GM12892 (cell line): ENCODE measurements at regions not wholly inside any gene's neighbourhood (a gene's known extent, or its start where the extent isn't known, plus 50 kb on each side); places are given as distances from the start of the nearest gene placed in this dataset.
"Not testable (repeated sequence)": the region's sequence is repeated elsewhere in the genome, so short reads cannot be mapped to it uniquely, and the experiment has no call there.

Source experiments
- DNase-seq: peaks from one replicate; pipeline ENCODE4 v3.0.0; 2011; ENCODE audit not compliant: insufficient read length
- FAIRE-seq: peaks from 2 replicates; lab custom pipeline; 2011; peaks lifted over from hg19 to GRCh38; lab: Jason Lieb, UNC
- POLR2A ChIP-seq: IDR thresholded peaks from 2 replicates; pipeline ENCODE4 v1.6.1; 2011; ENCODE audit warnings: low read depth, low read length, control low read depth
- POLR2AphosphoS5 ChIP-seq: IDR thresholded peaks from 2 replicates; pipeline ENCODE4 v1.6.1; 2011; ENCODE audit warnings: low read depth, low read length, control low read depth
- TAF1 ChIP-seq: IDR thresholded peaks from 2 replicates; pipeline ENCODE4 v1.6.1; 2011; ENCODE audit warnings: low read depth, mild to moderate bottlenecking, control low read depth, low read length, borderline replicate concordance

DNA sequence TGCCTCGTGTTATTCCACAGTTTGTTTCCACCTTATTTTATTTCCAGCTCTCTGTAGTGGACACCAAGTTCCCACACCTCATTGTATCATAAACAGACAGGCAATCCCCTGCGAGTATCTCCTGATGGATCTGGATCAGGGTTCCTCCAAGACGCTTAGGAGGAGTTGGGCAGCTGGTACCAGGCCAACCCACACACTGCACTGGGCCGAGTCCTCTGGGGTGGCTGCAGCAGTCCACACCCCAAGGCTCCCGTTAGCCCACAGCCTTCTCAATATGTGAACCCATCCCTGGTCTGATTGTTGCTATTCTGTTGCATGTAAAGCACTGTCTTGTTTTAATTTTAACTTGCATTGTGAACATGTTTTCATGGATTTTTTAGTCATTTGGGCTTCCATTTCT, 178.8 kb upstream of the RAB6C start:
- no peak for FAIRE-seq
- TF ChIP-seq TAF1 = no peak
- TF ChIP-seq POLR2AphosphoS5 = no peak
- DNase-seq = no peak

DNA sequence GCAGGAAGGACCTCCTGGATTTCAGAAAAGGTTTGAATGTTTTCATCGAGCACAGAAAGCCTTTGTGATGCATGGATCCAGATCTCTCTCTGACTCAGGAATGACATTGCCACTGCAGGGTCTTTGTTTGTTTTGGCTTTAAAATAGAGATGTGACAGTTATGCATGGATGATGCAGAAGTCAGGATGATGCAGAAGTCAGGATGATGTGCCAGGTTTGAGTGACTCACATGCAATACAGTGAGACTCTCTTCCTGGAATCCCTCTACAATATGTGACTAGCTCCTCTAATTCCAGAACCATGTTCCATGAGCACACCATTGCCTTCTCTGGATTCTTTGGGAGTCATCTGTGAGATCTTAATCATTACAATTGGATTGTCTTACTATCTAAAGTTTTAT, 177.9 kb upstream of the RAB6C start:
- TF ChIP-seq TAF1 (no peak), POLR2A (no peak), POLR2AphosphoS5 (no peak)
- DNase-seq (no peak), FAIRE-seq (no peak)

DNA sequence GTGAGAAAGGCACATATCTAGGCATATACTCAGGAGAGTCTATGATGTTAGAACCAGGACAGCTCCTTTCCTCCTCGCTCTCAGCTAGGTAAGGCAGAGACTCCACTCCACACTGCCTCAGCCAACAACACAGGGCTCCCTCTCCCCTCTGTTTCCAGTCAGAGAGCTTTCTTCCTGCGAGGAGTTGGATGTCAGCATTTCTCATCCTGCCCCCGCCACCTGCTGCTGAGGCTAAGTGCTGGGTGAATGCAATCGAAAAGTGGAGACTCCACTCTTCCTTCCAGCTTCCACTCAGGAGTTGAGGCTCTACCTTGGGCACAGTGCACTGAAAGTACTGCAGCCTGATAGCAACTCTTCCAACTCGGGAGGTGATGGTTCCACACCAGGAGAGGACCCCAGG, 177.2 kb upstream of the RAB6C start:
- TF ChIP-seq POLR2AphosphoS5 (no peak), POLR2A (no peak), TAF1 (no peak)
- no peak for FAIRE-seq
- no peak for DNase-seq

DNA sequence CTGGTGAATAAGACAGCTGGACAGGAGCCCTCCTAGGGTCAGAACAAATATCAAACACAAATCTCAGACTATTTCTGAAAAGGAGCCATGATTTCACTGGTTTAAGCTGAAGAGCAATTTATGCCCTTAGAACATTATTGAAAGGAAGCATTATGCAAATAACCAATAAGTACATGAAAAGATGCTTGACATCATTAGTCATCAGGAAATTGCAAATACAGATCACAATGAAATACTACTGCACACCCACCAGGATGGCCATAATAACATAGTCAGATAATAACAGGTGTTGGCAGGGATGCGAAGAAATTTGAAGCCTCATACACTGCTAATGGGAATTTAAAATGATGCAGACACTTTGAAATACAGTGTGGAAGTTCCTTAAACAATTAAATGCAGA, 176.4 kb upstream of the RAB6C start:
- FAIRE-seq = no peak
- no peak for DNase-seq

DNA sequence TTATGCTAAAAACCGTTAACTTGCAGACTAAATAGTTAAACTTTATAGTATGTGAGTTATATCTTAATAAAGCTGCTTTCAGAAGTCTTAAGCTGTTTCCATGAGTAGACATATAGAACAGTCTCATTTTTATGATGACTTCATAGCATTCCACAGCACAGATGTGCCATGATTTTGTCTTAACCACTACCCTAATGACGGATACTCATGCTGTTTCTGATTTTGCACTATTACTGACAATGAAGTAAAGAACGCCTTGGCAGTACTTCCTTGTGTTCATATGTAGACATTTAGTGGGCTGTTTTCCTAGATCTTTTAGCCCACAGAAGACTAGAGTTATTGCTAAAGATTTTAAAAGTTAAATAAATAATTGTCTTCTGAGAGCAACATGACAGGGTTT, 175.6 kb upstream of the RAB6C start:
- no peak for DNase-seq
- no peak for FAIRE-seq
- TF ChIP-seq POLR2AphosphoS5 = no peak
- no peak for TF ChIP-seq POLR2A
- no peak for TF ChIP-seq TAF1

More for the DNA sequence above, 176.4 kb upstream of the RAB6C start:
- no peak for TF ChIP-seq POLR2AphosphoS5

DNA sequence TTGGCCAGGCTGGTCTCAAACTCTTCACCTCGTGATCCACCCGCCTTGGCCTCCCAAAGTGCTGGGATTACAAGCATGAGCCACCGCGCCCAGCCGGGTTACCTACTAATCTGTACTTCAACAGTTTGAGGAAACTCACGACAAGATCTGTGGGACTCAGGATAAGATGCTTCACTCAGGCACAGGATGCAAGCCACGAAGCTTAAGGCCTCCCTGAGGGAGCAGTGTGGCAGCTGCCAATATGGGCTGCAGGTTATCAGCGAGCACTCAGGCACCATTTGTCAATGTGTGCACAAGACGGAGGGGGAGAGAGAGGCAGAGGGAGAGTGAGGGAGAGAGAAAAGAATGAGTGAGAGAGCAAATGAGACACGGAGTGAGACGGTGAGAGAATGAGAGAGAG, 173.6 kb upstream of the RAB6C start:
- no peak for TF ChIP-seq TAF1
- TF ChIP-seq POLR2AphosphoS5 = no peak
- TF ChIP-seq POLR2A = no peak
- FAIRE-seq (no peak), DNase-seq (no peak)

DNA sequence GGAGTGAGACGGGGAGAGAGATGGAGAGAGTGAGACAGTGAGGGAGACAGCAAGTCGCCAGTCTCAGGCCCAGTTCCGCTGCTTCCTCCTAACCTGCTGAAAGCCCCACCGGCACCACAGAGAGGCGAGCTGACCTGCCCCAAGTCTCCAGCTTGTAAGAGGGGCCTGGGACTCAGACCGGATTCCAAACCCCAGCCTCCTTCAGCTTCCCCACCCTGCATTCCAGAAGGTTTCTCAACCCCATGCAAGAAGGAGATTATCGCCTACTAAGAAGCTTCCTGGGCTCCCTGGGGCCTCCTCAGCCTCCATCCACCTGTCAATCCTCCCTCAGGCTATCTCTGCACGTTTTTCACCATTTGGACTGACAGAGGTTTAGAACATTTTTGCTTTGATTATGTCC, 173.1 kb upstream of the RAB6C start:
- FAIRE-seq (no peak), DNase-seq (no peak)
- no peak for TF ChIP-seq POLR2AphosphoS5
- no peak for TF ChIP-seq POLR2A
- no peak for TF ChIP-seq TAF1

DNA sequence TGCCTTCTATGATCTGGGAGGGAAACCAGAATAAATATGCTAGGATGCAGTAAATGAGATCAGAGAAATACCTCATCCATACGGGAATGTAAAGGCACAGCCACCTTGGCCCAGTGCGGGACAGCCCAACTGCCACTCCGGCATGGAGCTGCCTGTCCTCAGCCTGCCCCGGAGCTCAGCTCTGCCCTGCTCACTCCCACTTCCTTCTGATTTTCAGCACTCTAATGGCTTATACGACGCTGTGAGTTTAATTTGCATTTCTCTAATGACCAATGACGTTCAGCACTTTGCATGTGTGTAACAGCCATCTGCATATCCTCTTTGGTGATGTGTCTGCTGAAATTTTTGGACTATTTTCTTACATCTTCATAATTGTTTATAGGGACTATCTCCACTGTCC, 172.5 kb upstream of the RAB6C start:
- DNase-seq = no peak
- FAIRE-seq = no peak
- TF ChIP-seq POLR2A (no peak), POLR2AphosphoS5 (no peak), TAF1 (no peak)

DNA sequence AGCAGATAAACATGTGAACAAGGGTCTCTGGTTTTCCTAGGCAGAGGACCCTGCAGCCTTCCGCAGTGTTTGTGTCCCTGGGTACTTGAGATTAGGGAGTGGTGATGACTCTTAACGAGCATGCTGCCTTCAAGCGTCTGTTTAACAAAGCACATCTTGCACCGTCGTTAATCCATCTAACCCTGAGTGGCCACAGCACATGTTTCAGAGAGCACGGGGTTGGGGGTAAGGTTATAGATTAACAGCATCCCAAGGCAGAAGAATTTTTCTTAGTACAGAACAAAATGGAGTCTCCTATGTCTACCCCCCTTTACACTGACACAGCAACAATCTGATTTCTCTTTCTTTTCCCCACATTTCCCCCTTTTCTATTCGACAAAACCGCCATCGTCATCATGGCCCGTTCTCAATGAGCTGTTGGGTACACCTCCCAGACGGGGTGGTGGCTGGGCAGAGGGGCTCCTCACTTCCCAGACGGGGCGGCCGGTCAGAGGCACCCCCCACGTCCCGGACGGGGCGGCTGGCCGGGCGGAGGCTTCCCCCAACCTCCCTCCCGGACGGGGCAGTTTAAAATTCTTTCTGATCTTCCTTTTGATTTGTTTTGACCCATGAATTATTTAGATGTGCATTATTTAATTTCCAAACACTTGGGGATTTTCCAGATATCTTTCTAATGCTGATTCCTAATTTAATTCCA, 171.7 kb upstream of the RAB6C start:
- DNase-seq, FAIRE-seq: not testable (repeated sequence)

DNA sequence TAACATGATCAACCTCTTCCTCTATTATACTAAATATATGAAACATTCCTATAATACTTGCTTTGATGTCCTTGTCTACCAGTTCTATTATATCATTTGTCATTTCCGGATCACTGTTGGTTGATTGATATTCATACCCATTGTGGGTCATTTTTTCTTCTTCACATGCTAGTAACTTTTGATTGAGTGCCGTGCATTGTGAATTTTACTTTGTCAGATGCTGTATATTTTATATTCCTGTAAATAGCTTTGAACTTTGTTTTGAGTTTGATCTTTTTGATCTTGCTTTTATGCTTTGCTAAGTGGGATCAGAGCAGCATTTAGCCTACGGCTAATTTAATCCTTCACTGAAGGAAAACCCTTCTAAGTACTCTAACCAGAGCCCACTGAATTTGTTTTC, 168.9 kb upstream of the RAB6C start:
- DNase-seq (no peak), FAIRE-seq (no peak)
- TF ChIP-seq TAF1 (no peak), POLR2A (no peak), POLR2AphosphoS5 (no peak)

DNA sequence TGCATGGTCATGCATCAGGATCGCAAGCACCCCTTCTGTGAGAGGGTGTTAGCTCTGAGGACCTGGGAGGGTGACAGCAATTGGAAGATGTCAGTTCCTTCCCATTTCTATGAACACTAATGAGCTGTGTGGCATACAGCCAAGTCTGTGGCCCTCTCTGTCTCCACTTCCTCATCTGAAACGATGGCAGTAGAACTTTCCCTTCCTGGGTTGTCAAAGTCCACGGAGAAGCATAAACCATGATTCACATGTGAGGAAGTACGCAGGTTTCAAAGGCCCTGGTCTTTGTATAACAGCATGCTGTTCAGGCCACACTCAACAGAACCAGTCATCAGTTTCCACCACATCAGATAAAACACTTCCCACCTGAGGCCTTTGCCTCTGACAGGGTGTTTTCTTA, 167.4 kb upstream of the RAB6C start:
- FAIRE-seq = peak; percentile 61

DNA sequence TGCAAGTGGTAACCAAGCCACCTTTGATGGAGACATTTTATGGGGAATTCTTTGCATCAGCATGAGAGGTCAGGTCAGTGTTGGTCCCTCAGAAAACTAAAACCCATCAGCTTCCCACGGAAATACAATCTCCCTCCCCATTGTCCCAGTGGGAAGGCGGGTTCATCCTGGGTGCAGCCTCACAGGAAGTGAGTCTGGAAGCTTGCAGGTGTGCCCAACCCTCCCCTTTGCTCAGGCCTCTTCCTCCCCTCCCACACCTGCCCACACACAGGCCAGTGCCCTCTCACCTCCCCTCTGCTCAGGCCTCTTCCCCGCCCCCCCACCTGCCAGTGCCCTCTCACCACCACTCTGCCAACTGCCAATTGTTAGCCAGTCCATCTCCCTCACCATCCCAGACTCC, 166.8 kb upstream of the RAB6C start:
- FAIRE-seq = no peak
- no peak for DNase-seq
- TF ChIP-seq TAF1 = no peak
- TF ChIP-seq POLR2AphosphoS5 = no peak
- TF ChIP-seq POLR2A = no peak

More for the DNA sequence above, 167.4 kb upstream of the RAB6C start:
- no peak for DNase-seq
- TF ChIP-seq TAF1 (no peak), POLR2A (no peak), POLR2AphosphoS5 (no peak)

DNA sequence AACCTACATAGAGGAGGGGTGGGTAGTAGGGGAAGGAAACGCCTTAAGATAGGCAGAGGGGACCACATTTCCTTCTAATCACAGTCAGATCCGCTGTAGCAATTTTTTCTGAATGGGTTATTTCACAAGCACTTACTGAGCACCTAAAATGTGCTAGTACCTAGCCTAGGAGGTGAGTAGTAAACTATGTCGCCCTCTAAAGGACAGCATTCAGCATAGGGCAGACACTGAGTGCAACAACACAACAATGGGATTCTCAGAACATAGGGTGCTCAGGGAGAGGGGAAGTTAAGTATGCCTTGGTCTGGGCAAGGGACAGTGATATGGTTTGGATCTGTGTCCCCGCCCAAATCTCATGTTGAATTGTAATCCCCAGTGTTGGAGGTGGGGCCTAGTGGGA, 166.1 kb upstream of the RAB6C start:
- FAIRE-seq (no peak), DNase-seq (no peak)
- TF ChIP-seq POLR2A = no peak
- TF ChIP-seq POLR2AphosphoS5 = no peak
- TF ChIP-seq TAF1 = no peak
